Osteoblast (primary cell): ENCODE measurements at regions not wholly inside any gene's neighbourhood (a gene's known extent, or its start where the extent isn't known, plus 50 kb on each side); places are given as distances from the start of the nearest gene placed in this dataset.

Source experiments
- DNase-seq: peaks from one replicate; pipeline ENCODE4 v3.0.0; 2011; ENCODE audit warnings: low spot score, mixed read lengths; ENCODE audit not compliant: insufficient read length; ENCODE audit errors: missing footprints
- H2AFZ ChIP-seq: 2 replicates; pipeline ENCODE4 v1.6.0; 2011; ENCODE audit warnings: mild to moderate bottlenecking, low read length
- H3K27ac ChIP-seq: 2 replicates; pipeline ENCODE4 v1.5.1; 2011; ENCODE audit warnings: mild to moderate bottlenecking, low read depth, low read length, moderate library complexity
- H3K27me3 ChIP-seq: 2 replicates; pipeline ENCODE4 v1.6.0; 2012; ENCODE audit warnings: mild to moderate bottlenecking, control low read depth, inconsistent platforms, low read length, moderate library complexity; ENCODE audit not compliant: insufficient read depth
- H3K36me3 ChIP-seq: 2 replicates; pipeline ENCODE4 v1.5.1; 2011; ENCODE audit warnings: mild to moderate bottlenecking, low read length, control low read depth, moderate library complexity; ENCODE audit not compliant: insufficient read depth
- H3K4me1 ChIP-seq: 2 replicates; pipeline ENCODE4 v1.5.1; 2011; ENCODE audit warnings: mild to moderate bottlenecking, low read length, control low read depth, moderate library complexity; ENCODE audit not compliant: insufficient read depth
- H3K4me2 ChIP-seq: 2 replicates; pipeline ENCODE4 v1.6.0; 2011; ENCODE audit warnings: mild to moderate bottlenecking, low read length; ENCODE audit not compliant: insufficient read depth
- H3K4me3 ChIP-seq: fragments of 200-600 bp; sonication (generic); 3 replicates; pipeline ENCODE4 v1.5.1; 2012; ENCODE audit warnings: mild to moderate bottlenecking, low read length, inconsistent platforms; ENCODE audit not compliant: insufficient read depth
- H3K79me2 ChIP-seq: 2 replicates; pipeline ENCODE4 v1.6.0; 2012; ENCODE audit warnings: mild to moderate bottlenecking, low read length, control low read depth, inconsistent platforms; ENCODE audit not compliant: insufficient read depth
- H3K9me3 ChIP-seq: 2 replicates; pipeline ENCODE4 v1.5.1; 2011; ENCODE audit warnings: low read depth, low read length, control low read depth
- H4K20me1 ChIP-seq: 2 replicates; pipeline ENCODE4 v1.6.0; 2012; ENCODE audit warnings: mild to moderate bottlenecking, low read length, control low read depth; ENCODE audit not compliant: insufficient read depth
- CTCF ChIP-seq: IDR thresholded peaks from 2 replicates; pipeline ENCODE4 v1.5.1; 2011; ENCODE audit warnings: mild to moderate bottlenecking, low read depth, low read length, moderate library complexity; ENCODE audit errors: extremely low read depth

GRCh38 chr10:25815236-25815635, 118.8 kb upstream of the MYO3A start:
- Histone ChIP-seq H3K27ac (no peak overlapping the region), H3K36me3 (no peaks in the 10 kb centered on the region)

GRCh38 chr10:25815999-25816768, 117.8 kb upstream of the MYO3A start:
- Histone ChIP-seq H3K27ac (no peak overlapping the region), H3K4me1 (no peaks in the 10 kb centered on the region), H2AFZ (no peak overlapping the region), H3K9me3 (no peaks in the 10 kb centered on the region), H3K79me2 (no peaks in the 10 kb centered on the region), H3K4me2 (no peak overlapping the region), H3K27me3 (no peaks in the 10 kb centered on the region), H4K20me1 (no peaks in the 10 kb centered on the region), H3K4me3 (no peak overlapping the region), H3K36me3 (no peaks in the 10 kb centered on the region)
- DNase-seq, result no peak
- TF ChIP-seq CTCF, result no peak

More at GRCh38 chr10:25815236-25815635, 118.8 kb upstream of the MYO3A start:
- DNase-seq, result no peak
- H3K79me2 ChIP-seq, result no peaks in the 10 kb centered on the region
- no peaks in the 10 kb centered on the region for H3K9me3 ChIP-seq
- no peak overlapping the region for H3K4me3 ChIP-seq
- no peaks in the 10 kb centered on the region for H3K27me3 ChIP-seq
- H4K20me1 ChIP-seq, result no peaks in the 10 kb centered on the region
- no peak overlapping the region for H3K4me2 ChIP-seq
- TF ChIP-seq CTCF, result no peak
- H3K4me1 ChIP-seq, result no peaks in the 10 kb centered on the region
- H2AFZ ChIP-seq, result no peak overlapping the region

- Histone ChIP-seq H3K27me3 (no peaks in the 10 kb centered on the region), H3K9me3 (no peaks in the 10 kb centered on the region), H3K27ac (no peak overlapping the region), H3K36me3 (no peaks in the 10 kb centered on the region), H3K79me2 (no peaks in the 10 kb centered on the region), H3K4me2 (no peak overlapping the region), H3K4me1 (no peaks in the 10 kb centered on the region), H4K20me1 (no peaks in the 10 kb centered on the region), H3K4me3 (no peak overlapping the region), H2AFZ (no peak overlapping the region)
- TF ChIP-seq CTCF, result no peak
- DNase-seq, result no peak
Observed at GRCh38 chr10:25817200-25817599, 116.8 kb upstream of the MYO3A start.

- no peak for TF ChIP-seq CTCF
- H2AFZ ChIP-seq, result no peak overlapping the region
- H3K4me2 ChIP-seq, result no peak overlapping the region
- DNase-seq, result no peak
- H3K27ac ChIP-seq, result no peak overlapping the region
- H3K4me1 ChIP-seq, result no peaks in the 10 kb centered on the region
- H3K27me3 ChIP-seq, result no peaks in the 10 kb centered on the region
- no peaks in the 10 kb centered on the region for H3K79me2 ChIP-seq
- no peaks in the 10 kb centered on the region for H3K36me3 ChIP-seq
- H4K20me1 ChIP-seq, result no peaks in the 10 kb centered on the region
- no peak overlapping the region for H3K4me3 ChIP-seq
- H3K9me3 ChIP-seq, result no peaks in the 10 kb centered on the region
Observed at GRCh38 chr10:25818751-25819150, 115.3 kb upstream of the MYO3A start.
